Lower leg skin (tissue), 3 donors: ENCODE measurements at regions not wholly inside any gene's neighbourhood (a gene's known extent, or its start where the extent isn't known, plus 50 kb on each side); places are given as distances from the start of the nearest gene placed in this dataset.

Experiments
- POLR2A ChIP-seq, 2 donors: fragments of 450-650 bp; IDR thresholded peaks; one replicate each; pipeline ENCODE4 v1.6.1; 2016 to 2017; ENCODE audit warnings: antibody characterized with exemption in 2 of 2, mild to moderate bottlenecking in 1 of 2, moderate library complexity in 1 of 2
- TF ChIP-seq, protein P1 (sequence below), 3 donors: fragments of 450-650 bp; IDR thresholded peaks; one replicate each; pipeline ENCODE4 v1.5.1; 2016; ENCODE audit warnings: antibody characterized with exemption in 3 of 3, mild to moderate bottlenecking in 3 of 3, moderate library complexity in 2 of 3

DNA sequence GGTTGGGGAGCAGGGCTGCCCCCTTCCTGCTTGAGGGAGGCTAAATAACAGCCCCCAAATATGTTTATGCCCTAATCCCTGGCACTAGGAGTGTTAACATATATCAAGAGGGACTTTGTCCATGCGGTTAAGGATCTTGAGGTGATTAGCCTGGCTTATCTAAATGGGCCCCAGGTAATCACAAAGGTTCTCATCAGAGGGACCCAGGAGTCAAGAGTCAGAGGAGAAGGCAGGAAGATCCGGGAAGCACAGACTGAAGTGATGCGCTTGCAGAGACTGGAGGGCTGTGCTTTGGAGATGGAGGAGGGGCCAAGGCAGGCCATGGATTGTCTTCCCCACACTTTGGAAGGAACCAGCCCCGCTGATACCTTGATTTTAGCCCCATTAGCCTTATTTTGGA is 86.4 kb downstream of the IER5 start:
- no peak for TF ChIP-seq POLR2A (IDR thresholded peaks at IDR 0.05)
- TF ChIP-seq, protein P1, sequence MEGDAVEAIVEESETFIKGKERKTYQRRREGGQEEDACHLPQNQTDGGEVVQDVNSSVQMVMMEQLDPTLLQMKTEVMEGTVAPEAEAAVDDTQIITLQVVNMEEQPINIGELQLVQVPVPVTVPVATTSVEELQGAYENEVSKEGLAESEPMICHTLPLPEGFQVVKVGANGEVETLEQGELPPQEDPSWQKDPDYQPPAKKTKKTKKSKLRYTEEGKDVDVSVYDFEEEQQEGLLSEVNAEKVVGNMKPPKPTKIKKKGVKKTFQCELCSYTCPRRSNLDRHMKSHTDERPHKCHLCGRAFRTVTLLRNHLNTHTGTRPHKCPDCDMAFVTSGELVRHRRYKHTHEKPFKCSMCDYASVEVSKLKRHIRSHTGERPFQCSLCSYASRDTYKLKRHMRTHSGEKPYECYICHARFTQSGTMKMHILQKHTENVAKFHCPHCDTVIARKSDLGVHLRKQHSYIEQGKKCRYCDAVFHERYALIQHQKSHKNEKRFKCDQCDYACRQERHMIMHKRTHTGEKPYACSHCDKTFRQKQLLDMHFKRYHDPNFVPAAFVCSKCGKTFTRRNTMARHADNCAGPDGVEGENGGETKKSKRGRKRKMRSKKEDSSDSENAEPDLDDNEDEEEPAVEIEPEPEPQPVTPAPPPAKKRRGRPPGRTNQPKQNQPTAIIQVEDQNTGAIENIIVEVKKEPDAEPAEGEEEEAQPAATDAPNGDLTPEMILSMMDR (IDR thresholded peaks at IDR 0.05) = no peak
